Lower leg skin (tissue), 4 donors: ENCODE measurements at regions not wholly inside any gene's neighbourhood (a gene's known extent, or its start where the extent isn't known, plus 50 kb on each side); places are given as distances from the start of the nearest gene placed in this dataset.

Experiments used
- DNase-seq, 2 donors: peaks; one replicate each; pipeline ENCODE4 v3.0.0-alpha.2; 2019; ENCODE audit warnings: low spot score in 2 of 2
- H3K4me3 ChIP-seq: fragments of 200-600 bp; sonication (generic); 2 replicates; pipeline ENCODE4 v1.5.1; 2017; ENCODE audit warnings: mild to moderate bottlenecking, low read depth; ENCODE audit not compliant: poor library complexity, severe bottlenecking
- CTCF ChIP-seq, 3 donors: fragments of 450-650 bp; IDR thresholded peaks; one replicate each; pipeline ENCODE4 v1.5.1; 2016; ENCODE audit warnings: antibody characterized with exemption in 3 of 3, mild to moderate bottlenecking in 3 of 3, moderate library complexity in 2 of 3
- POLR2A ChIP-seq, 2 donors: fragments of 450-650 bp; IDR thresholded peaks; one replicate each; pipeline ENCODE4 v1.6.1; 2016 to 2017; ENCODE audit warnings: antibody characterized with exemption in 2 of 2, mild to moderate bottlenecking in 1 of 2, moderate library complexity in 1 of 2
- WGBS, 2 donors: methylation state at CpG; one replicate each; pipeline ENCODE4 v1.1.5; 2018; 5-methylcytosine and 5-hydroxymethylcytosine counted together
- intact Hi-C: fragments of 100-400 bp; cut with DNase I; formaldehyde crosslinking; loops from one replicate; pipeline ENCODE4 v1.15.0; 2023; ENCODE audit warnings: low total_unique reads

DNA sequence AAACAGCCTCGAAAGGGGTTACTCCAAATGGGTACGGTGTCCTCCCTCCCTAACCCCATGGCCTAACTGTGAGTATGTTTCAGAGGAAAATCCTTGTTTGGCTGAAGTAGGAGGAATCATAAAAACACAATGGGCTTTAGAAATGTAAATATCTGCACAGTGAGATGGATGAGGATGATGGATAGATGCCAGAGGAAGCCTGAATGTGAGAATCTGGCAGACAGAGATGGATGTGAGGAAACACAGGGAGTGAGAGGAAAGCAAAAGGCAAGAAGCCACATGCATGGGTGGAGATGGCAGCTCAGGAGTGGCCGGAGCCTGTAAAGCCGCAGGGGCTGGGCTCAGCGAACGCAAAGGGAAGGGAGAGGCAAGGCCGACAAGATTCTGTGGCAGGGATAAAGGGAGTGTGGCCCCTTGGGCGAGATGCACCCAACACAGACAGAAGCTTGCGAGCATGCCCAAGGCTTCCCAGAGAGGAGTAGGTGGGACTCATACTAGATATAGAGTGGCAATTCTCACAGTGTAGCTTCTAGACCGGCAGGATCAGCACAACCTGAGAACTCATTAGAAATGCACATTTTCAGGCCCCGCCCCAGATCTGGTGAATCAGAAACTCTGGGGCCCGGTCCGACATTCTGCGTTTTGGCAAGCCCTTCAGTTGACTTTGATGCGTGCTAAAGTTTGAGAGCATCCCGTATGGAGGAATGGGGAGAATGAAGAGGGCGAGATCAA lies 237.3 kb upstream of the CADM1 start:
- TF ChIP-seq CTCF (IDR thresholded peaks at IDR 0.05), result no peak
- TF ChIP-seq POLR2A (IDR thresholded peaks at IDR 0.05), result no peak
- no peak for DNase-seq
- H3K4me3 ChIP-seq, result no peak overlapping the region
- intact Hi-C loops, result no loop called here
- 51 to 58% methylated on average over 17 of the region's 17 CpGs for WGBS, 2 donors

- DNase-seq, result no peak
- TF ChIP-seq CTCF (IDR thresholded peaks at IDR 0.05) (no peak), POLR2A (IDR thresholded peaks at IDR 0.05) (no peak)
- H3K4me3 ChIP-seq, result no peak overlapping the region
- intact Hi-C loops, result no loop called here
These were observed 236.1 kb upstream of the CADM1 start for GRCh38 chr11:115740324-115740723.

GRCh38 chr11:115739878-115740277 lies 235.7 kb upstream of the CADM1 start:
- 64 to 81% methylated on average over 3 of the region's 3 CpGs for WGBS, 2 donors
- no peak for DNase-seq
- intact Hi-C loops, result no loop called here
- H3K4me3 ChIP-seq, result no peak overlapping the region
- TF ChIP-seq POLR2A (IDR thresholded peaks at IDR 0.05) (no peak), CTCF (IDR thresholded peaks at IDR 0.05) (no peak)

GRCh38 chr11:115739146-115739545 lies 234.9 kb upstream of the CADM1 start:
- TF ChIP-seq CTCF (IDR thresholded peaks at IDR 0.05) (no peak), POLR2A (IDR thresholded peaks at IDR 0.05) (no peak)
- no peak for DNase-seq
- intact Hi-C loops, result no loop called here
- 54 to 64% methylated on average over 6 of the region's 6 CpGs for WGBS, 2 donors
- H3K4me3 ChIP-seq, result no peak overlapping the region

DNA sequence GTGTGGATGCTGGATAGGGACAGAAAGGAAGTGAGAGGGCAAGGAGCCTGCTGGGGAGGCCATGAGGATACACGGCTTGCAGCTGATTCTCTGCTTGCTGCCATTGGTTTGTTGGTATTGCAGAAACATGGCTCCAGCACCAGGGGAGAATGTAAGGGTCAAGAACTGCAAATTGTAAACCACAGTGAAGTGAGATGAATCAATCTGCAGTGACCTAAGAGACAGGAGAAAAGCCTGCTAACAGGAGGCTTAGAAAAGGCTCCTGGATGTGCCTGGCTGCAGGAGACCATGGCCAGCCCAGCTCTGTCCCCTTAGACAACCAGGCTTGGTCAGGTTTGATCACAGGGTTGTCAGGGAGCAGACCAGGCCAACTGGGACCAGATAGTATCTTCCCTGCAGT lies 233.7 kb upstream of the CADM1 start:
- 94 to 95% methylated on average over 1 of the region's 1 CpG for WGBS, 2 donors
- intact Hi-C loops, result no loop called here
- TF ChIP-seq POLR2A (IDR thresholded peaks at IDR 0.05) (no peak), CTCF (IDR thresholded peaks at IDR 0.05) (no peak)
- DNase-seq, result peak in 1 of 2 donors; percentile 34
- H3K4me3 ChIP-seq, result no peak overlapping the region

DNA sequence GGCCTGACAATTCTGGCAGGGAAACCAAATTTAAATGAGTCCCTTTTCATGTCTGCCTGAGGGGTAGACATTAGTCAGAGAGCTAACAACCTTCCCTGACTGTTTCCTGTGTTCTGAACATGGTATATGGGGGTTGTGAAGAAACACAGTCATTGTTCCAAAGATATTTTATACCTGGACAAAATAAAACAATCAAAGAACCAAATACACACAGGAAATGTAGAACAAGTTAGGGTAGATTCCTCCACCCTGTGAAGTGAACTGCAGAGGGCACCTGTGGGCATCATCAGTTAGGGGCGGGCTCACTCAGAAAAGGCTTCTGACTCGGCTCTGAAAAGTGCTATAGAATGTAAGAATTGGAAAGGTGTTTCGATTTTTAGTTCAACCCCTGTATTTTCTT lies 231.9 kb upstream of the CADM1 start:
- intact Hi-C loops, result no loop called here
- DNase-seq, result peak in 1 of 2 donors; percentile 50
- WGBS, 2 donors, result 51 to 65% methylated on average over 3 of the region's 3 CpGs
- H3K4me3 ChIP-seq, result no peak overlapping the region
- TF ChIP-seq POLR2A (IDR thresholded peaks at IDR 0.05) (no peak), CTCF (IDR thresholded peaks at IDR 0.05) (no peak)
